ENCODE measurements at regions not wholly inside any gene's neighbourhood (a gene's known extent, or its start where the extent isn't known, plus 50 kb on each side); places are given as distances from the start of the nearest gene placed in this dataset.
A peak's percentile ranks its signal among the peaks of the same experiment; 100 is the strongest.

GRCh38 chr14:73787486-73788316 is 63.9 kb upstream of the PTGR2 start:
- no peaks in the 10 kb centered on the region for H3K27me3 Mint-ChIP-seq
- H3K9me3 Mint-ChIP-seq: no peaks in the 10 kb centered on the region
- no peak for DNase-seq
- peak overlapping the region; percentile 94 for H3K27ac Mint-ChIP-seq
- peaks cover 11% of the 10 kb centered on the region for H3K36me3 Mint-ChIP-seq (ENCODE audit: low read depth)
- peaks cover 54% of the 10 kb centered on the region for H3K4me1 Mint-ChIP-seq
- peak overlapping the region; percentile 80 for H3K4me3 Mint-ChIP-seq
- CTCF ChIA-PET: interaction anchor here (0.6 to 6.2 kb wide), 7 partner anchors 14 to 103 kb away, joined by 3 to 76 read pairs (median 16); a partner anchor contains a TSS
- POLR2A ChIA-PET: interaction anchor here (0.6 to 6.8 kb wide), 25 partner anchors 10 to 798 kb away, joined by 3 to 236 read pairs (median 4); partner anchors contain the start of genes BBOF1, ENTPD5, PNMA1 and PTGR2

- CTCF ChIA-PET: interaction anchor here (0.8 to 6.2 kb wide), 12 partner anchors 13 to 100 kb away, joined by 3 to 76 read pairs (median 8); partner anchors contain the start of genes PTGR2 and ZNF410
- H3K27me3 Mint-ChIP-seq: no peaks in the 10 kb centered on the region
- peaks cover 57% of the 10 kb centered on the region for H3K4me1 Mint-ChIP-seq
- POLR2A ChIA-PET: interaction anchor here (0.6 to 6.8 kb wide), 33 partner anchors 9 to 797 kb away, joined by 3 to 236 read pairs (median 4); partner anchors contain the start of genes ACOT2, BBOF1, ENTPD5 and LIN52
- H3K9me3 Mint-ChIP-seq: no peaks in the 10 kb centered on the region
- H3K4me3 Mint-ChIP-seq: peak overlapping the region; percentile 80
- peak; percentile 66 for DNase-seq
- H3K36me3 Mint-ChIP-seq (ENCODE audit: low read depth): peaks cover 14% of the 10 kb centered on the region
- H3K27ac Mint-ChIP-seq: peak overlapping the region; percentile 94
Observed at GRCh38 chr14:73786636-73787485, 64.8 kb upstream of the PTGR2 start.

- H3K4me3 Mint-ChIP-seq: peak overlapping the region; percentile 80
- peaks cover 57% of the 10 kb centered on the region for H3K4me1 Mint-ChIP-seq
- peak overlapping the region; percentile 94 for H3K27ac Mint-ChIP-seq
- ChIA-PET CTCF (interaction anchor here (0.8 to 6.2 kb wide), 14 partner anchors 12 to 100 kb away, joined by 3 to 76 read pairs (median 4); partner anchors contain the start of genes PTGR2 and ZNF410), POLR2A (interaction anchor here (0.9 to 6.8 kb wide), 25 partner anchors 9 to 299 kb away, joined by 3 to 236 read pairs (median 9); partner anchors contain the start of genes ACOT2, BBOF1, ENTPD5 and LIN52)
- H3K36me3 Mint-ChIP-seq (ENCODE audit: low read depth): peaks cover 14% of the 10 kb centered on the region
- no peaks in the 10 kb centered on the region for H3K9me3 Mint-ChIP-seq
- peak; percentile 78 for DNase-seq
- H3K27me3 Mint-ChIP-seq: no peaks in the 10 kb centered on the region
Observed at GRCh38 chr14:73785834-73786635, 65.6 kb upstream of the PTGR2 start.

- ChIA-PET CTCF (interaction anchor here (1.1 to 6.2 kb wide), 11 partner anchors 12 to 62 kb away, joined by 3 to 76 read pairs (median 10); a partner anchor contains a TSS), POLR2A (interaction anchor here (1.1 to 6.8 kb wide), 16 partner anchors 11 to 216 kb away, joined by 3 to 236 read pairs (median 20); partner anchors contain the start of genes ACOT2, PNMA1, PTGR2 and ZNF410)
- Mint-ChIP-seq H3K4me1 (peaks cover 63% of the 10 kb centered on the region), H3K9me3 (no peaks in the 10 kb centered on the region), H3K27ac (peak overlapping the region; percentile 94), H3K4me3 (peak overlapping the region; percentile 80), H3K27me3 (no peaks in the 10 kb centered on the region), H3K36me3 (ENCODE audit: low read depth) (peaks cover 19% of the 10 kb centered on the region)
- DNase-seq: no peak
Observed at GRCh38 chr14:73785336-73785833, 66.2 kb upstream of the PTGR2 start.

GRCh38 chr14:73784988-73785313 is 66.7 kb upstream of the PTGR2 start:
- no peak for DNase-seq
- Mint-ChIP-seq H3K4me1 (peaks cover 65% of the 10 kb centered on the region), H3K36me3 (ENCODE audit: low read depth) (peaks cover 22% of the 10 kb centered on the region)

GRCh38 chr14:73784181-73784987 is 67.2 kb upstream of the PTGR2 start:
- no peak for DNase-seq
- Mint-ChIP-seq H3K36me3 (ENCODE audit: low read depth) (peaks cover 22% of the 10 kb centered on the region), H3K27me3 (no peaks in the 10 kb centered on the region), H3K9me3 (no peaks in the 10 kb centered on the region), H3K4me1 (peaks cover 63% of the 10 kb centered on the region), H3K4me3 (peak overlapping the region; percentile 80), H3K27ac (peak overlapping the region; percentile 94)
- CTCF ChIA-PET: interaction anchor here (1.2 to 6.2 kb wide), 5 partner anchors 11 to 42 kb away, joined by 3 to 76 read pairs (median 23); a partner anchor contains a TSS
- POLR2A ChIA-PET: interaction anchor here (0.8 to 6.8 kb wide), 10 partner anchors 10 to 215 kb away, joined by 3 to 236 read pairs (median 35); partner anchors contain the start of genes ACOT2, DNAL1 and ZNF410

More at GRCh38 chr14:73784988-73785313, 66.7 kb upstream of the PTGR2 start:
- peak overlapping the region; percentile 80 for H3K4me3 Mint-ChIP-seq
- ChIA-PET POLR2A (interaction anchor here (3.1 to 6.8 kb wide), 8 partner anchors 11 to 216 kb away, joined by 11 to 236 read pairs (median 50); partner anchors contain the start of genes ACOT2 and ZNF410), CTCF (interaction anchor here (1.2 to 6.2 kb wide), 6 partner anchors 12 to 57 kb away, joined by 3 to 76 read pairs (median 20); a partner anchor contains a TSS)
- no peaks in the 10 kb centered on the region for H3K9me3 Mint-ChIP-seq
- H3K27ac Mint-ChIP-seq: peak overlapping the region; percentile 94
- H3K27me3 Mint-ChIP-seq: no peaks in the 10 kb centered on the region

- Mint-ChIP-seq H3K36me3 (ENCODE audit: low read depth) (peaks cover 19% of the 10 kb centered on the region), H3K27me3 (no peaks in the 10 kb centered on the region), H3K4me3 (peak overlapping the region; percentile 40), H3K9me3 (no peaks in the 10 kb centered on the region), H3K4me1 (peaks cover 56% of the 10 kb centered on the region), H3K27ac (peak overlapping the region; percentile 94)
- ChIA-PET POLR2A (interaction anchor here (1.4 to 6.8 kb wide), 5 partner anchors 9 to 138 kb away, joined by 4 to 236 read pairs (median 79); partner anchors contain the start of gene DNAL1), CTCF (interaction anchor here (4.2 to 4.3 kb wide), 2 partner anchors 10 to 43 kb away, joined by 23 to 33 read pairs; no protein-coding TSS in a partner anchor)
- no peak for DNase-seq
Observed at GRCh38 chr14:73783107-73783727, 68.4 kb upstream of the PTGR2 start.

GRCh38 chr14:73782623-73783022 is 68.4 kb upstream of the PNMA1 start:
- ChIA-PET POLR2A (interaction anchor here (1.2 kb wide), 1 partner anchor 25 kb away, joined by 4 read pairs; no protein-coding TSS in a partner anchor), CTCF (no interaction called here)
- Mint-ChIP-seq H3K36me3 (ENCODE audit: low read depth) (peaks cover 21% of the 10 kb centered on the region), H3K27ac (peak overlapping the region; percentile 94), H3K27me3 (no peaks in the 10 kb centered on the region), H3K4me3 (no peak overlapping the region), H3K4me1 (peaks cover 52% of the 10 kb centered on the region), H3K9me3 (no peaks in the 10 kb centered on the region)
- no peak for DNase-seq

GRCh38 chr14:73780896-73781295 is 66.7 kb upstream of the PNMA1 start:
- ChIA-PET POLR2A (no interaction called here), CTCF (interaction anchor here (0.7 kb wide), 2 partner anchors 70 to 106 kb away, joined by 3 read pairs; partner anchors contain the start of gene PTGR2)
- H3K27ac Mint-ChIP-seq: no peak overlapping the region
- no peak for DNase-seq
- no peaks in the 10 kb centered on the region for H3K27me3 Mint-ChIP-seq
- H3K36me3 Mint-ChIP-seq (ENCODE audit: low read depth): peaks cover 21% of the 10 kb centered on the region
- no peaks in the 10 kb centered on the region for H3K9me3 Mint-ChIP-seq
- peaks cover 62% of the 10 kb centered on the region for H3K4me1 Mint-ChIP-seq
- H3K4me3 Mint-ChIP-seq: no peak overlapping the region

GRCh38 chr14:73780391-73780790 is 66.2 kb upstream of the PNMA1 start:
- Mint-ChIP-seq H3K4me1 (peaks cover 61% of the 10 kb centered on the region), H3K9me3 (no peaks in the 10 kb centered on the region), H3K36me3 (ENCODE audit: low read depth) (peaks cover 21% of the 10 kb centered on the region), H3K27me3 (no peaks in the 10 kb centered on the region), H3K27ac (no peak overlapping the region), H3K4me3 (no peak overlapping the region)
- ChIA-PET CTCF (interaction anchor here (0.7 kb wide), 1 partner anchor 71 kb away, joined by 3 read pairs; the partner anchor contains the start of gene PTGR2), POLR2A (no interaction called here)
- no peak for DNase-seq

All from activated CD4-positive, alpha-beta memory T cell treated with anti-CD3 and anti-CD28 coated beads, Interleukin-2, amount 10 ng/mL, durations not matched to agents 7 days and 5 days (primary cell).